ENCODE measurements at regions not wholly inside any gene's neighbourhood (a gene's known extent, or its start where the extent isn't known, plus 50 kb on each side); places are given as distances from the start of the nearest gene placed in this dataset.
A peak's percentile ranks its signal among the peaks of the same experiment; 100 is the strongest.

- no peak for DNase-seq (ENCODE audit: low read depth)
- H3K4me3 ChIP-seq (replicated peaks; ENCODE audit: low read depth, low read length) = no peak overlapping the region
- TF ChIP-seq CTCF (IDR thresholded peaks at IDR 0.05; ENCODE audit: low read length, missing control alignments) = no peak
These were observed 105.7 kb downstream of the RDH14 start for GRCh38 chr2:18454692-18455235.

GRCh38 chr2:18446715-18447114, 113.7 kb downstream of the RDH14 start:
- no peak overlapping the region for H3K4me3 ChIP-seq (replicated peaks; ENCODE audit: low read depth, low read length)
- TF ChIP-seq CTCF (IDR thresholded peaks at IDR 0.05; ENCODE audit: low read length, missing control alignments) = no peak
- no peak for DNase-seq (ENCODE audit: low read depth)

- peak; percentile 70 for DNase-seq (ENCODE audit: low read depth)
- H3K4me3 ChIP-seq (replicated peaks; ENCODE audit: low read depth, low read length) = no peak overlapping the region
- TF ChIP-seq CTCF (IDR thresholded peaks at IDR 0.05; ENCODE audit: low read length, missing control alignments) = no peak
These were observed 114.8 kb downstream of the RDH14 start for GRCh38 chr2:18445433-18446320.

- H3K4me3 ChIP-seq (replicated peaks; ENCODE audit: low read depth, low read length) = no peak overlapping the region
- DNase-seq (ENCODE audit: low read depth) = no peak
- TF ChIP-seq CTCF (IDR thresholded peaks at IDR 0.05; ENCODE audit: low read length, missing control alignments) = no peak
These were observed 115.6 kb downstream of the RDH14 start for GRCh38 chr2:18444806-18445205.

GRCh38 chr2:18441583-18441982, 118.9 kb downstream of the RDH14 start:
- DNase-seq (ENCODE audit: low read depth) = no peak
- TF ChIP-seq CTCF (IDR thresholded peaks at IDR 0.05; ENCODE audit: low read length, missing control alignments) = no peak
- H3K4me3 ChIP-seq (replicated peaks; ENCODE audit: low read depth, low read length) = no peak overlapping the region

- no peak for DNase-seq (ENCODE audit: low read depth)
- H3K4me3 ChIP-seq (replicated peaks; ENCODE audit: low read depth, low read length) = no peak overlapping the region
- TF ChIP-seq CTCF (IDR thresholded peaks at IDR 0.05; ENCODE audit: low read length, missing control alignments) = no peak
These were observed 119.7 kb downstream of the RDH14 start for GRCh38 chr2:18440777-18441176.

All from fibroblast of pulmonary artery (primary cell).